IMR-90 (cell line): ENCODE measurements at regions not wholly inside any gene's neighbourhood (a gene's known extent, or its start where the extent isn't known, plus 50 kb on each side); places are given as distances from the start of the nearest gene placed in this dataset.

Experiments
- ATAC-seq: fragments of 200-7000 bp; cut with Tn5 transposase; 2 replicates; pipeline ENCODE4 v1.9.1; 2020; ENCODE audit warnings: low read depth, mild to moderate bottlenecking, moderate library complexity
- BruUV-seq: library from RNA; stranded (reverse); fragments of 400-500 nt; replicated peaks from 2 replicates; lab custom pipeline; 2021; lab: Mats Ljungman, UMichigan
- CTCF ChIA-PET: fragments of 300-600 bp; formaldehyde crosslinking; extraction: SDS; loops from one replicate; lab custom pipeline; 2021; ENCODE audit warnings: antibody characterized with exemption; lab: Yijun Ruan, JAX
- POLR2A ChIA-PET: fragments of 300-600 bp; sonication (Branson Sonifier 250); formaldehyde crosslinking; loops from one replicate; lab custom pipeline; 2022; ENCODE audit warnings: antibody characterized with exemption; ENCODE audit not compliant: unreplicated experiment; lab: Charles Lee
- DNase-seq: peaks from one replicate; pipeline ENCODE4 v3.0.0; 2013
- H2AFZ ChIP-seq: replicated peaks from 2 replicates; pipeline ENCODE3; 2013; ENCODE audit warnings: low read length, mild to moderate bottlenecking; ENCODE audit not compliant: poor library complexity
- H2AK5ac ChIP-seq: 2 replicates; pipeline ENCODE4 v1.6.1; 2013; ENCODE audit warnings: low read depth, low read length, inconsistent platforms
- H2AK9ac ChIP-seq: replicated peaks from 2 replicates; pipeline ENCODE3; 2013; ENCODE audit warnings: mild to moderate bottlenecking, low read depth, low read length, moderate library complexity; ENCODE audit not compliant: poor library complexity
- H2BK120ac ChIP-seq: 2 replicates; pipeline ENCODE4 v1.6.1; 2013; ENCODE audit warnings: low read depth, low read length, inconsistent platforms
- H2BK15ac ChIP-seq: 3 replicates; pipeline ENCODE4 v1.6.1; 2013; ENCODE audit warnings: low read depth, low read length, inconsistent platforms
- H2BK20ac ChIP-seq: 2 replicates; pipeline ENCODE4 v1.6.1; 2013; ENCODE audit warnings: low read depth, mild to moderate bottlenecking, inconsistent platforms, low read length, moderate library complexity
- H2BK5ac ChIP-seq: 2 replicates; pipeline ENCODE4 v1.6.1; 2013; ENCODE audit warnings: mild to moderate bottlenecking, low read depth, low read length, inconsistent platforms; ENCODE audit not compliant: poor library complexity, severe bottlenecking
- H3K14ac ChIP-seq: replicated peaks from 2 replicates; pipeline ENCODE4 v1.6.1; 2013; ENCODE audit warnings: low read depth, low read length, inconsistent platforms
- H3K18ac ChIP-seq: 2 replicates; pipeline ENCODE4 v1.6.1; 2013; ENCODE audit warnings: low read depth, low read length, control low read depth
- H3K23ac ChIP-seq: 2 replicates; pipeline ENCODE4 v1.6.1; 2013; ENCODE audit warnings: low read depth, low read length, inconsistent platforms
- H3K27ac ChIP-seq: 2 replicates; pipeline ENCODE4 v1.5.1; 2013; ENCODE audit warnings: mild to moderate bottlenecking, control low read depth, low read length; ENCODE audit not compliant: insufficient read depth
- H3K27me3 ChIP-seq: 2 replicates; pipeline ENCODE4 v1.6.1; 2013; ENCODE audit warnings: low read length; ENCODE audit not compliant: control insufficient read depth, insufficient read depth
- H3K36me3 ChIP-seq: 2 replicates; pipeline ENCODE4 v1.6.1; 2013; ENCODE audit warnings: low read length, mixed read lengths; ENCODE audit not compliant: control insufficient read depth, insufficient read depth
- H3K4ac ChIP-seq: 2 replicates; pipeline ENCODE4 v1.6.1; 2013; ENCODE audit warnings: low read depth, low read length, inconsistent platforms
- H3K4me1 ChIP-seq: 2 replicates; pipeline ENCODE4 v1.6.1; 2013; ENCODE audit warnings: low read length, mixed read lengths; ENCODE audit not compliant: control insufficient read depth, insufficient read depth
- H3K4me2 ChIP-seq: 2 replicates; pipeline ENCODE4 v1.6.1; 2013; ENCODE audit warnings: low read depth, mild to moderate bottlenecking, control low read depth, low read length, moderate library complexity
- H3K4me3 ChIP-seq: 2 replicates; pipeline ENCODE4 v1.5.1; 2013; ENCODE audit warnings: low read depth, mild to moderate bottlenecking, control low read depth, low read length, moderate library complexity; ENCODE audit not compliant: insufficient read depth
- H3K56ac ChIP-seq: 2 replicates; pipeline ENCODE4 v1.6.1; 2013; ENCODE audit warnings: low read length, inconsistent platforms; ENCODE audit not compliant: insufficient read depth; ENCODE audit errors: extremely low read depth
- H3K79me1 ChIP-seq, 2 experiments: 2 replicates each; pipeline ENCODE4 v1.6.1; 2013; ENCODE audit warnings: low read length in 2 of 2, inconsistent platforms in 1 of 2, low read depth in 1 of 2
- H3K9ac ChIP-seq: 2 replicates; pipeline ENCODE4 v1.6.1; 2013; ENCODE audit warnings: low read depth, low read length, control low read depth
- H3K9me1 ChIP-seq: 2 replicates; pipeline ENCODE4 v1.6.1; 2013; ENCODE audit warnings: low read length, inconsistent platforms; ENCODE audit not compliant: insufficient read depth
- H3K9me3 ChIP-seq: 2 replicates; pipeline ENCODE4 v1.6.1; 2013; ENCODE audit warnings: low read length; ENCODE audit not compliant: control insufficient read depth, insufficient read depth
- H4K20me1 ChIP-seq: 2 replicates; pipeline ENCODE4 v1.6.1; 2013; ENCODE audit warnings: low read length, inconsistent platforms; ENCODE audit not compliant: insufficient read depth
- H4K5ac ChIP-seq: 2 replicates; pipeline ENCODE4 v1.6.1; 2013; ENCODE audit warnings: mild to moderate bottlenecking, low read depth, low read length, control low read depth
- H4K8ac ChIP-seq, 2 experiments: 2 replicates each; pipeline ENCODE4 v1.6.1; 2013; ENCODE audit warnings: low read depth in 2 of 2, low read length in 2 of 2, control low read depth in 1 of 2, inconsistent platforms in 1 of 2
- H4K91ac ChIP-seq: 2 replicates; pipeline ENCODE4 v1.6.1; 2013; ENCODE audit warnings: low read depth, low read length, inconsistent platforms; ENCODE audit not compliant: insufficient read depth
- BHLHE40 ChIP-seq: fragments of 150-350 bp; IDR thresholded peaks from 2 replicates; pipeline ENCODE4 v1.6.1; 2016; ENCODE audit warnings: mild to moderate bottlenecking, low read depth, low read length
- CEBPB ChIP-seq: IDR thresholded peaks from 2 replicates; pipeline ENCODE4 v1.6.1; 2012; ENCODE audit warnings: low read depth, low read length, improper control_type of control experiment
- CHD1 ChIP-seq: IDR thresholded peaks from 2 replicates; pipeline ENCODE4 v1.6.1; 2012; ENCODE audit warnings: low read depth, low read length, improper control_type of control experiment
- CTCF ChIP-seq: conservative IDR thresholded peaks from 2 replicates; pipeline ENCODE4 v1.5.1; 2012; ENCODE audit warnings: mild to moderate bottlenecking, low read depth, low read length, improper control_type of control experiment
- ELK1 ChIP-seq: fragments of 150-350 bp; IDR thresholded peaks from 2 replicates; pipeline ENCODE4 v1.6.1; 2016; ENCODE audit warnings: low read depth, mild to moderate bottlenecking, low read length, moderate library complexity, borderline replicate concordance
- FOS ChIP-seq: fragments of 150-350 bp; IDR thresholded peaks from 2 replicates; pipeline ENCODE4 v1.6.1; 2016; ENCODE audit warnings: low read depth, low read length
- MAFK ChIP-seq: IDR thresholded peaks from 2 replicates; pipeline ENCODE4 v1.6.1; 2012; ENCODE audit warnings: low read depth, low read length, improper control_type of control experiment
- MAZ ChIP-seq: IDR thresholded peaks from 2 replicates; pipeline ENCODE4 v1.6.1; 2012; ENCODE audit warnings: low read depth, mild to moderate bottlenecking, low read length, improper control_type of control experiment, moderate library complexity, borderline replicate concordance
- MXI1 ChIP-seq: IDR thresholded peaks from 2 replicates; pipeline ENCODE4 v1.6.1; 2012; ENCODE audit warnings: low read depth, mild to moderate bottlenecking, low read length, moderate library complexity, borderline replicate concordance
- NFE2L2 ChIP-seq: fragments of 150-350 bp; IDR thresholded peaks from 2 replicates; pipeline ENCODE4 v1.6.1; 2016; ENCODE audit warnings: low read depth, mild to moderate bottlenecking, low read length
- POLR2A ChIP-seq: IDR thresholded peaks from 2 replicates; pipeline ENCODE4 v1.6.1; 2012; ENCODE audit warnings: mild to moderate bottlenecking, low read depth, low read length
- RAD21 ChIP-seq: IDR thresholded peaks from 2 replicates; pipeline ENCODE4 v1.6.1; 2012; ENCODE audit warnings: low read length, improper control_type of control experiment
- RCOR1 ChIP-seq: IDR thresholded peaks from 2 replicates; pipeline ENCODE4 v1.6.1; 2012; ENCODE audit warnings: mild to moderate bottlenecking, low read length, improper control_type of control experiment; ENCODE audit not compliant: insufficient replicate concordance
- RFX5 ChIP-seq: IDR thresholded peaks from 2 replicates; pipeline ENCODE4 v1.8.0; 2012; ENCODE audit warnings: low read depth, mild to moderate bottlenecking, low read length, moderate library complexity
- SMC3 ChIP-seq: fragments of 150-350 bp; IDR thresholded peaks from 2 replicates; pipeline ENCODE4 v1.6.1; 2016; ENCODE audit warnings: low read depth, mild to moderate bottlenecking, antibody characterized with exemption, low read length, moderate library complexity
- USF2 ChIP-seq: fragments of 150-350 bp; IDR thresholded peaks from 2 replicates; pipeline ENCODE4 v1.6.1; 2017; ENCODE audit warnings: mild to moderate bottlenecking, antibody characterized with exemption, low read length, low read depth
- WGBS, 2 experiments: methylation state at CpG; one replicate each; pipeline versions ENCODE4 v1.1.5 to v1.1.7; 2013; ENCODE audit warnings: missing lambda C conversion rate in 2 of 2; ENCODE audit not compliant: insufficient read length in 1 of 2; ENCODE audit errors: extremely low coverage in 2 of 2; 5-methylcytosine and 5-hydroxymethylcytosine counted together
- dilution Hi-C: fragments of 300-500 bp; cut with HindIII; formaldehyde crosslinking; loops from one replicate; pipeline ENCODE4 v1.14.3; 2018; ENCODE audit warnings: low sequenced_read_pairs; ENCODE audit not compliant: unreplicated experiment
- in situ Hi-C: fragments of 300-500 bp; cut with MboI; formaldehyde crosslinking; loops from 3 replicates; pipeline ENCODE4 v1.14.3; 2019; ENCODE audit warnings: low sequenced_read_pairs, inconsistent platforms, mixed read lengths
- intact Hi-C: fragments of 100-400 bp; cut with micrococcal nuclease; formaldehyde crosslinking; loops from 2 replicates; pipeline ENCODE4 v1.10.0; 2022

- Histone ChIP-seq H3K9me1 (no peaks in the 10 kb centered on the region), H3K4me1 (no peaks in the 10 kb centered on the region), H2BK15ac (no peak overlapping the region), H3K27ac (no peak overlapping the region), H3K4me3 (no peak overlapping the region), H3K36me3 (no peaks in the 10 kb centered on the region), H3K4ac (no peak overlapping the region), H4K20me1 (no peaks in the 10 kb centered on the region), H2AK9ac (no peak overlapping the region), H2BK5ac (no peak overlapping the region), H2AK5ac (no peak overlapping the region), H4K8ac (no peak overlapping the region), H3K79me1 (no peaks in the 10 kb centered on the region), H3K9ac (no peak overlapping the region), H4K91ac (no peak overlapping the region), H2BK20ac (no peak overlapping the region), H4K5ac (no peak overlapping the region), H3K9me3 (no peaks in the 10 kb centered on the region), H3K56ac (no peak overlapping the region), H3K4me2 (no peak overlapping the region), H2BK120ac (no peak overlapping the region), H3K18ac (no peak overlapping the region), H2AFZ (no peak overlapping the region), H3K27me3 (peaks cover 2% of the 10 kb centered on the region; the same call in 1 of the 2 replicates), H3K14ac (no peak overlapping the region), H3K23ac (no peak overlapping the region)
- intact Hi-C loops (no loop called here), in situ Hi-C loops (no loop called here), dilution Hi-C loops (no loop called here)
- no TSS peak for BruUV-seq
- POLR2A ChIA-PET: no interaction called here
- TF ChIP-seq CHD1: no peak
- no peak for TF ChIP-seq NFE2L2
- TF ChIP-seq BHLHE40: no peak
- no peak for TF ChIP-seq SMC3
- TF ChIP-seq CEBPB: no peak
- no peak for TF ChIP-seq CTCF
- TF ChIP-seq MAFK: no peak
- TF ChIP-seq FOS: no peak
- no peak for TF ChIP-seq MXI1
- TF ChIP-seq ELK1: no peak
- TF ChIP-seq USF2: no peak
- TF ChIP-seq RCOR1: no peak
- no peak for TF ChIP-seq POLR2A
- TF ChIP-seq MAZ: no peak
- TF ChIP-seq RFX5: no peak
- no peak for TF ChIP-seq RAD21
- WGBS, 2 experiments: 89% methylated on average over 3 of the region's 3 CpGs; no CpG with 5 or more reads in 1 of the 2 experiments
- DNase-seq: no peak
- ATAC-seq: no peak
- CTCF ChIA-PET: no interaction called here
Observed at GRCh38 chr16:80362816-80363215, 178.0 kb upstream of the DYNLRB2 start.
